HAP-1 (cell line): ENCODE measurements at regions not wholly inside any gene's neighbourhood (a gene's known extent, or its start where the extent isn't known, plus 50 kb on each side); places are given as distances from the start of the nearest gene placed in this dataset.

Source experiments
- DNase-seq, 2 experiments: peaks; one replicate each; pipeline ENCODE4 v3.0.0-alpha.2; 2016 to 2020; ENCODE audit warnings: low spot score in 2 of 2
- H3K27me3 ChIP-seq: fragments of 250-450 bp; sonication (Bioruptor Pico); 2 replicates; pipeline ENCODE4 v1.5.1; 2020; ENCODE audit warnings: low read depth, mild to moderate bottlenecking, moderate library complexity
- H3K36me3 ChIP-seq: fragments of 250-450 bp; sonication (Bioruptor Pico); replicated peaks from 2 replicates; pipeline ENCODE4 v1.5.1; 2020; ENCODE audit warnings: mild to moderate bottlenecking
- H3K4me1 ChIP-seq: fragments of 250-450 bp; sonication (Bioruptor Pico); 2 replicates; pipeline ENCODE4 v1.5.1; 2020; ENCODE audit warnings: mild to moderate bottlenecking
- H3K4me3 ChIP-seq: fragments of 250-450 bp; sonication (Bioruptor Pico); 2 replicates; pipeline ENCODE4 v1.5.1; 2020; ENCODE audit warnings: mild to moderate bottlenecking, moderate library complexity
- H3K9me3 ChIP-seq: fragments of 250-450 bp; sonication (Bioruptor Pico); 2 replicates; pipeline ENCODE4 v1.5.1; 2020; ENCODE audit warnings: mild to moderate bottlenecking, moderate library complexity
- in situ Hi-C: fragments of 300-500 bp; cut with MboI; formaldehyde crosslinking; loops from 3 replicates; pipeline ENCODE4 v1.14.3; 2020; ENCODE audit warnings: low sequenced_read_pairs, inconsistent platforms, mixed read lengths

GRCh38 chr2:237222601-237223041 is 136.9 kb downstream of the COPS8 start:
- in situ Hi-C loops: no loop called here
- no peaks in the 10 kb centered on the region for H3K36me3 ChIP-seq
- H3K4me1 ChIP-seq: no peaks in the 10 kb centered on the region
- H3K27me3 ChIP-seq: no peaks in the 10 kb centered on the region; the same call in 1 of the 2 replicates
- no peak overlapping the region for H3K4me3 ChIP-seq
- H3K9me3 ChIP-seq: no peaks in the 10 kb centered on the region
- no peak for DNase-seq

- DNase-seq: no peak
- no peaks in the 10 kb centered on the region for H3K4me1 ChIP-seq
- H3K36me3 ChIP-seq: no peaks in the 10 kb centered on the region
- H3K9me3 ChIP-seq: no peaks in the 10 kb centered on the region
- no peaks in the 10 kb centered on the region; the same call in 1 of the 2 replicates for H3K27me3 ChIP-seq
- in situ Hi-C loops: no loop called here
- H3K4me3 ChIP-seq: no peak overlapping the region
Measured at GRCh38 chr2:237223201-237223861, 137.6 kb downstream of the COPS8 start.

DNA sequence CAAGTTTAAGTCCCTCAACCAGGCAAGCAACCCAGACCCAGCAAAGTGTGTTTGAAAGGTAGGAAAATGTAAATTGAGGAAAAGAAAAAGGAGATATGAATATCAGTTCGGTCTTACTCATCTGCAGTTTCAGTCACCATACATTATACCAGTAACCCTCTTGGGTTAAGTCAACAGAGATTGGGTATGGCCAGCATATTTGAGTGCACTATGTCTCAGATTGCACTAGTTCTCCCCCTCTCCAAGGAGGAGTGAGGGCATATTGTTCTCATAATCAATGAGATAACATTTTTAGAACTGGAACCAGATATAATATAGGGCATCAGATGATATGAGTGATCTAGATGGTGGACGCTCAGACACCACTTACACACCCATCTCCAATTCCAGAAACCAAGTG is 141.5 kb downstream of the COPS8 start:
- no peak for DNase-seq
- no peak overlapping the region for H3K4me3 ChIP-seq
- no peaks in the 10 kb centered on the region for H3K27me3 ChIP-seq
- H3K36me3 ChIP-seq: no peaks in the 10 kb centered on the region
- H3K9me3 ChIP-seq: no peaks in the 10 kb centered on the region
- in situ Hi-C loops: no loop called here
- H3K4me1 ChIP-seq: no peaks in the 10 kb centered on the region

DNA sequence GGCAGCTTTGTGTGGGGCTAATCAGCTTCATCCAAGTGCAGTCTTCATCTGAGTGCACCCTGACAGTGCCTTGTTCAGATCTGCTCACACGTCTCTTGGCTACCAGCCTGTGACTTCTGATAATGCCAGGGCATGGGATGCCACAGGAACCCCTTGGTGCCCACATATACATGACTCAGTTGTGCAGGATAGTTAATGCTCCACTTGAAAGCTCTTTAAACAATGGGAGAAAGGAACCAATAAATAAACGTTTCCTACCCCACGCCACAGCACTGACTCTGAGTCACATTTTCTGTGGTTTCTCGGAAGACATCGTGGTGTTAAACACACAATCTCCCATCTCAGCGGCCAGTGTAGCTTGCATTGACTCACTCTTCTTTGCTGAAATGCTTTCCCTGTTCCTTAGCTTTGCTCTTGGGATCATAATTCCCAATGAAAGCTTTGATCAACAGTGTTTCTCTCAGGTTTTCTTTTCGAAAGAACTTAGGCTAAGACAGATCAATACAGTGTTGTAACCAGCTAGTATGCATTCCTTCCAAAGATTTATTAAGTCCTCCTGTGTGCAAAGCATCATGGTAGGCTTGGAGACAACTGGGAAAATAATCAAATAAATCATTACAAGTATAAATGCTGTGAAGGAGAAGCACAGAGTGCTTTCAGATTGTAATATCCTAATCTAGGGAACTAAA is 142.0 kb downstream of the COPS8 start:
- Histone ChIP-seq H3K4me1 (no peaks in the 10 kb centered on the region), H3K4me3 (no peak overlapping the region), H3K9me3 (no peaks in the 10 kb centered on the region), H3K36me3 (no peaks in the 10 kb centered on the region), H3K27me3 (no peaks in the 10 kb centered on the region)
- no peak for DNase-seq
- in situ Hi-C loops: no loop called here

GRCh38 chr2:237228281-237228625 is 142.6 kb downstream of the COPS8 start:
- in situ Hi-C loops: no loop called here
- no peaks in the 10 kb centered on the region for H3K27me3 ChIP-seq
- no peak overlapping the region for H3K4me3 ChIP-seq
- DNase-seq: no peak
- H3K36me3 ChIP-seq: no peaks in the 10 kb centered on the region
- no peaks in the 10 kb centered on the region for H3K4me1 ChIP-seq
- no peaks in the 10 kb centered on the region for H3K9me3 ChIP-seq

GRCh38 chr2:237229905-237230304 is 144.2 kb downstream of the COPS8 start:
- DNase-seq: no peak
- no peaks in the 10 kb centered on the region for H3K36me3 ChIP-seq
- H3K9me3 ChIP-seq: no peaks in the 10 kb centered on the region
- H3K27me3 ChIP-seq: no peaks in the 10 kb centered on the region
- no peaks in the 10 kb centered on the region for H3K4me1 ChIP-seq
- in situ Hi-C loops: no loop called here
- H3K4me3 ChIP-seq: no peak overlapping the region

DNA sequence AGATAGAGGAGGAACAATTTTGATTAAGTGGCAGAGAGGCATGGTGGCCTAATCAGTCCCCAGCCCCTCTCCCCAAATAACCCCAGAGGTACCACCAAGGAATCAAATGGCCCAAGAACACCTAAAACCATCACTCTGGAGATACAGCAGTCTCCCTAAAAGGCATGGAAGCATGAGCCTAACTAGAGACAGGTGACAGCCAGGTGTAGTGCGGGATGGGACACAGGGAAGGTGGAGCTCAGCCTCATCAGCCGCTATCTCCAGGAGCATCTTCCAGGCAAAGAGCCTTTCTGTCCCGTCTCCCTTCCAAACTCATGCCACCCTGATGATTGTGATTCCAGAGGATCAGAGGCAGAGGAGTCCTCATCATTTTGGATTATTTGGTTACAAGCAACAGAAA is 144.7 kb downstream of the COPS8 start:
- Histone ChIP-seq H3K4me1 (no peaks in the 10 kb centered on the region), H3K36me3 (no peaks in the 10 kb centered on the region), H3K9me3 (no peaks in the 10 kb centered on the region), H3K4me3 (no peak overlapping the region), H3K27me3 (no peaks in the 10 kb centered on the region)
- DNase-seq: no peak
- in situ Hi-C loops: no loop called here

DNA sequence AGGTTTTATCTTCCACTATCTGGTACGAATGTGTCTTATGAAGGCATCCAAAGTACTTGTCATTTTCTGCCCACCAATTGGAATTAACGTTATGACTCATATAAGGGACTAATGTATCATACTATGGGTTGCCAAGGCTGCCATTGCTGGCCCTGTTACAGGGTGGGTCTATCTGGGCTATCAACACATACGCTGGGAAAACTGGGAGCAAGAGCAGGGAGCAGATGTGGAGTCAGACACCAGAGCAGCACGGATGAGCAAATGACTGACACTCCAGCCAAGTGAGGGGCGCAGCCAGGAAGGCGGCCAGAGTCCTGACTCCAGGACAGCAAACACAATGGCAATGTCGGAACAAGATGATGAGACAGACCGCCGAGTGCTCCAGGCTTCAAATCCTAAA is 145.9 kb downstream of the COPS8 start:
- in situ Hi-C loops: no loop called here
- H3K9me3 ChIP-seq: no peaks in the 10 kb centered on the region
- no peaks in the 10 kb centered on the region for H3K27me3 ChIP-seq
- no peaks in the 10 kb centered on the region for H3K4me1 ChIP-seq
- H3K36me3 ChIP-seq: no peaks in the 10 kb centered on the region
- no peak for DNase-seq
- no peak overlapping the region for H3K4me3 ChIP-seq

GRCh38 chr2:237232166-237232565 is 146.5 kb downstream of the COPS8 start:
- Histone ChIP-seq H3K9me3 (no peaks in the 10 kb centered on the region), H3K27me3 (no peaks in the 10 kb centered on the region), H3K36me3 (no peaks in the 10 kb centered on the region), H3K4me3 (no peak overlapping the region), H3K4me1 (no peaks in the 10 kb centered on the region)
- in situ Hi-C loops: no loop called here
- DNase-seq: no peak

DNA sequence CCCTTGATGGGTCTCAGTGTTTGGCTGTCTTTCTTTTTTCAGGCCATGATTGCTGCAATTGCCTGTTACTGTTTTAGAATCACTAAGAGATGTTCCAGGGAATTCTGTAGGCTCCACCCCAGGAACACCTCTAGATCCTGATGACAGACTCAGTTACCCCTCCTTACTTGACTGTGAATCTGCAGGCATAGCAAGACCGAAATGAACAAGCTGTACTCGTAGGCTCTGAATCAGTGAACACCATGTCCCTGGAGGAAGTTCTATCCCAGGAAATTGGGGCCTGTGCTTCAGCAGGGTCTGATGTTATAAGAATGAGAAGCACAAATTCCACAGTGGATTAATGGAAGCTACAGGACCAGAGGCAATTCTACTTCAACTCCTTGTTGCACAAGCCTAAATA is 148.6 kb downstream of the COPS8 start:
- Histone ChIP-seq H3K4me3 (no peak overlapping the region), H3K4me1 (no peaks in the 10 kb centered on the region), H3K9me3 (no peaks in the 10 kb centered on the region), H3K36me3 (no peaks in the 10 kb centered on the region), H3K27me3 (no peaks in the 10 kb centered on the region)
- no peak for DNase-seq
- in situ Hi-C loops: no loop called here

- DNase-seq: no peak
- in situ Hi-C loops: no loop called here
- H3K4me1 ChIP-seq: no peaks in the 10 kb centered on the region
Measured at GRCh38 chr2:237235383-237236095, 149.8 kb downstream of the COPS8 start.

DNA sequence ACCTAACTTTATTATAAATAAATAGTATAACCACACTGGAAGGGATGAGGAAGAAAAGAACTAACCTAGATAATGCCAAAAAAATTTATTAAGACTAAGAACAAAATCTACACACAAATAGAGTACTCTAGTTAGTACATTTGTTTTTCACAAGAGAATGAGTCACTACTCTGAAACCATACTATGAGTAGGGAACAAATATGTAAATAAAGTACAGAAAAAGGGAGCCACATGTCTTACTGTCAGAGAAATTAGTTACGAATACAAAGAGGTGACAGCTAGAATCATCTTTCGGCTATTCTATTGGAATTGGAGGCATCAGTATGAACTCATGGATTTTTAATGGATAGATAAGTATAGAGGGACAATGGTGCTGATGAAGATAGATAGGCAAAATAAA is 150.5 kb downstream of the COPS8 start:
- in situ Hi-C loops: no loop called here
- Histone ChIP-seq H3K4me3 (no peak overlapping the region), H3K9me3 (no peaks in the 10 kb centered on the region), H3K4me1 (no peaks in the 10 kb centered on the region), H3K27me3 (no peaks in the 10 kb centered on the region), H3K36me3 (no peaks in the 10 kb centered on the region)
- DNase-seq: no peak

More at GRCh38 chr2:237235383-237236095, 149.8 kb downstream of the COPS8 start:
- no peaks in the 10 kb centered on the region for H3K27me3 ChIP-seq
- no peak overlapping the region for H3K4me3 ChIP-seq
- H3K9me3 ChIP-seq: no peaks in the 10 kb centered on the region
- no peaks in the 10 kb centered on the region for H3K36me3 ChIP-seq

- no peak overlapping the region for H3K4me3 ChIP-seq
- no peak for DNase-seq
- no peaks in the 10 kb centered on the region for H3K27me3 ChIP-seq
- in situ Hi-C loops: no loop called here
- H3K4me1 ChIP-seq: no peaks in the 10 kb centered on the region
- H3K9me3 ChIP-seq: no peaks in the 10 kb centered on the region
- H3K36me3 ChIP-seq: no peaks in the 10 kb centered on the region
Measured at GRCh38 chr2:237238249-237238648, 152.6 kb downstream of the COPS8 start.

DNA sequence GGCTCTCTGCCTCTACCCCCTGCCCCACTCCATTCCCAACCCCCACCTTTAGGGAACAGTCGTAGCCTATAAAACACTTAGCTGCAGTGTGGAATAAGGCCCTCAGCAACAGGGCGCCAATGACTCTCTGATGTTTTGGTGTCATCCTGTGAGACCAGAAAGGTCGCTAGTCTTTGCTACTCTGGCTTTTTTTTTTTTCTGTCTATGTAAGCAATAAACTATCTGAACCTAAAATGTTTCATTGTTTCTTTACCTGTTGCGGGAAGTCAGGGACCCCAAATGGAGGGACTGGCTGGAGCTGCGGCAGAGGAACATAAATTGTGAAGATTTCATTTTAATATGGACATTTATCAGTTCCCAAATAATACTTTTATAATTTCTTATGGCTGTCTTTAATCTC is 154.6 kb downstream of the COPS8 start:
- Histone ChIP-seq H3K4me1 (no peaks in the 10 kb centered on the region), H3K4me3 (no peak overlapping the region), H3K27me3 (no peaks in the 10 kb centered on the region), H3K9me3 (no peaks in the 10 kb centered on the region), H3K36me3 (no peaks in the 10 kb centered on the region)
- in situ Hi-C loops: no loop called here
- DNase-seq: no peak
